ENCODE measurements at regions not wholly inside any gene's neighbourhood (a gene's known extent, or its start where the extent isn't known, plus 50 kb on each side); places are given as distances from the start of the nearest gene placed in this dataset.

- DNase-seq (ENCODE audit: low read depth in 4 of 4, low spot score in 1 of 4): no peak
These were observed 474.9 kb upstream of the SOX5 start for GRCh38 chr12:24424376-24424775.

- DNase-seq (ENCODE audit: low read depth in 4 of 4, low spot score in 1 of 4): no peak
These were observed 474.1 kb upstream of the SOX5 start for GRCh38 chr12:24423611-24424010.

GRCh38 chr12:24421759-24422158 lies 472.3 kb upstream of the SOX5 start:
- DNase-seq (ENCODE audit: low read depth in 4 of 4, low spot score in 1 of 4): no peak

GRCh38 chr12:24418157-24418556 lies 468.7 kb upstream of the SOX5 start:
- no peak for DNase-seq (ENCODE audit: low read depth in 4 of 4, low spot score in 1 of 4)

- no peak for DNase-seq (ENCODE audit: low read depth in 4 of 4, low spot score in 1 of 4)
These were observed 467.1 kb upstream of the SOX5 start for GRCh38 chr12:24416423-24417109.

- DNase-seq (ENCODE audit: low read depth in 4 of 4, low spot score in 1 of 4): no peak
These were observed 466.5 kb upstream of the SOX5 start for GRCh38 chr12:24415934-24416333.

- no peak for DNase-seq (ENCODE audit: low read depth in 4 of 4, low spot score in 1 of 4)
These were observed 465.0 kb upstream of the SOX5 start for GRCh38 chr12:24414480-24414879.

GRCh38 chr12:24411948-24412347 lies 462.5 kb upstream of the SOX5 start:
- DNase-seq (ENCODE audit: low read depth in 4 of 4, low spot score in 1 of 4): no peak

- DNase-seq (ENCODE audit: low read depth in 4 of 4, low spot score in 1 of 4): no peak
These were observed 460.4 kb upstream of the SOX5 start for GRCh38 chr12:24409868-24410267.

GRCh38 chr12:24408305-24408704 lies 458.8 kb upstream of the SOX5 start:
- DNase-seq (ENCODE audit: low read depth in 4 of 4, low spot score in 1 of 4): no peak

GRCh38 chr12:24407884-24408283 lies 458.4 kb upstream of the SOX5 start:
- DNase-seq (ENCODE audit: low read depth in 4 of 4, low spot score in 1 of 4): no peak

GRCh38 chr12:24404086-24404815 lies 454.8 kb upstream of the SOX5 start:
- no peak for DNase-seq (ENCODE audit: low read depth in 4 of 4, low spot score in 1 of 4)

- no peak for DNase-seq (ENCODE audit: low read depth in 4 of 4, low spot score in 1 of 4)
These were observed 451.1 kb upstream of the SOX5 start for GRCh38 chr12:24400533-24400932.

GRCh38 chr12:24398605-24399004 lies 449.1 kb upstream of the SOX5 start:
- DNase-seq (ENCODE audit: low read depth in 4 of 4, low spot score in 1 of 4): no peak

- DNase-seq (ENCODE audit: low read depth in 4 of 4, low spot score in 1 of 4): no peak
These were observed 446.8 kb upstream of the SOX5 start for GRCh38 chr12:24396224-24396623.

GRCh38 chr12:24394246-24394645 lies 444.8 kb upstream of the SOX5 start:
- no peak for DNase-seq (ENCODE audit: low read depth in 4 of 4, low spot score in 1 of 4)

GRCh38 chr12:24393071-24393470 lies 443.6 kb upstream of the SOX5 start:
- no peak for DNase-seq (ENCODE audit: low read depth in 4 of 4, low spot score in 1 of 4)

- DNase-seq (ENCODE audit: low read depth in 4 of 4, low spot score in 1 of 4): no peak
These were observed 439.9 kb upstream of the SOX5 start for GRCh38 chr12:24389394-24389793.

GRCh38 chr12:24387381-24387780 lies 437.9 kb upstream of the SOX5 start:
- no peak for DNase-seq (ENCODE audit: low read depth in 4 of 4, low spot score in 1 of 4)

GRCh38 chr12:24386836-24387235 lies 437.4 kb upstream of the SOX5 start:
- no peak for DNase-seq (ENCODE audit: low read depth in 4 of 4, low spot score in 1 of 4)

GRCh38 chr12:24381790-24382189 lies 432.3 kb upstream of the SOX5 start:
- no peak for DNase-seq (ENCODE audit: low read depth in 4 of 4, low spot score in 1 of 4)

- DNase-seq (ENCODE audit: low read depth in 4 of 4, low spot score in 1 of 4): no peak
These were observed 430.5 kb upstream of the SOX5 start for GRCh38 chr12:24379861-24380521.

All from stimulated activated CD4-positive, alpha-beta T cell treated with anti-CD3 and anti-CD28 coated beads, Interleukin-1b, Interleukin-23, amount 100 ng/mL, for 24 hours (primary cell).